H9 (cell line): ENCODE measurements at regions not wholly inside any gene's neighbourhood (a gene's known extent, or its start where the extent isn't known, plus 50 kb on each side); places are given as distances from the start of the nearest gene placed in this dataset.
A peak's percentile ranks its signal among the peaks of the same experiment; 100 is the strongest.

Source experiments
- DNase-seq: peaks from one replicate; pipeline ENCODE4 v3.0.0-alpha.2; 2017
- H2AFZ ChIP-seq: one replicate; pipeline ENCODE4 v1.6.1; 2013; ENCODE audit warnings: mild to moderate bottlenecking, low read length, control low read depth, moderate library complexity
- H2AK5ac ChIP-seq: 2 replicates; pipeline ENCODE4 v1.6.1; 2013; ENCODE audit warnings: low read length, control low read depth, mixed read lengths; ENCODE audit not compliant: insufficient read length
- H2BK120ac ChIP-seq: one replicate; pipeline ENCODE4 v1.6.1; 2013; ENCODE audit warnings: low read depth, mild to moderate bottlenecking, low read length, control low read depth, inconsistent platforms; ENCODE audit not compliant: poor library complexity, severe bottlenecking
- H2BK12ac ChIP-seq: 2 replicates; pipeline ENCODE4 v1.6.1; 2013; ENCODE audit warnings: low read length, control low read depth, mixed read lengths, low read depth; ENCODE audit not compliant: insufficient read length
- H2BK15ac ChIP-seq: 2 replicates; pipeline ENCODE4 v1.6.1; 2013; ENCODE audit warnings: low read depth, low read length, control low read depth
- H2BK20ac ChIP-seq: one replicate; pipeline ENCODE4 v1.6.1; 2013; ENCODE audit warnings: low read depth, mild to moderate bottlenecking, low read length, control low read depth, inconsistent platforms; ENCODE audit not compliant: poor library complexity, severe bottlenecking
- H2BK5ac ChIP-seq: 2 replicates; pipeline ENCODE4 v1.6.1; 2013; ENCODE audit warnings: low read length, control low read depth, mixed read lengths; ENCODE audit not compliant: insufficient read length
- H3K14ac ChIP-seq: 2 replicates; pipeline ENCODE4 v1.6.1; 2013; ENCODE audit warnings: low read length, control low read depth; ENCODE audit not compliant: insufficient read depth
- H3K18ac ChIP-seq: 2 replicates; pipeline ENCODE4 v1.6.1; 2013; ENCODE audit warnings: low read depth, mild to moderate bottlenecking, mixed read lengths, low read length, control low read depth; ENCODE audit not compliant: insufficient read length
- H3K23ac ChIP-seq: 2 replicates; pipeline ENCODE4 v1.6.1; 2013; ENCODE audit warnings: low read length, control low read depth, mixed read lengths, low read depth; ENCODE audit not compliant: insufficient read length
- H3K23me2 ChIP-seq: 2 replicates; pipeline ENCODE4 v1.6.1; 2013; ENCODE audit warnings: low read depth, mild to moderate bottlenecking, mixed read lengths, low read length, control low read depth; ENCODE audit not compliant: insufficient read length, poor library complexity, severe bottlenecking
- H3K27ac ChIP-seq: 2 replicates; pipeline ENCODE4 v1.5.1; 2013; ENCODE audit warnings: low read length, control low read depth, mixed read lengths, low read depth; ENCODE audit not compliant: insufficient read length
- H3K27me3 ChIP-seq: 2 replicates; pipeline ENCODE4 v1.6.1; 2013; ENCODE audit warnings: low read length, control low read depth, inconsistent platforms; ENCODE audit not compliant: insufficient read depth
- H3K4ac ChIP-seq: 2 replicates; pipeline ENCODE4 v1.6.1; 2013; ENCODE audit warnings: low read depth, mild to moderate bottlenecking, control low read depth, inconsistent platforms, low read length, moderate library complexity
- H3K4me1 ChIP-seq: 2 replicates; pipeline ENCODE4 v1.6.1; 2013; ENCODE audit warnings: low read length, control low read depth, inconsistent platforms; ENCODE audit not compliant: insufficient read depth
- H3K4me2 ChIP-seq: 2 replicates; pipeline ENCODE4 v1.6.1; 2013; ENCODE audit warnings: low read length, control low read depth, mixed read lengths; ENCODE audit not compliant: insufficient read length, insufficient read depth
- H3K56ac ChIP-seq: 2 replicates; pipeline ENCODE4 v1.6.1; 2013; ENCODE audit warnings: low read depth, mild to moderate bottlenecking, mixed read lengths, low read length, control low read depth; ENCODE audit not compliant: insufficient read length
- H3K79me1 ChIP-seq: 2 replicates; pipeline ENCODE4 v1.6.1; 2013; ENCODE audit warnings: low read depth, mild to moderate bottlenecking, moderate library complexity, low read length, control low read depth, inconsistent platforms; ENCODE audit not compliant: insufficient read depth, poor library complexity, severe bottlenecking
- H3K79me2 ChIP-seq: 2 replicates; pipeline ENCODE4 v1.6.1; 2013; ENCODE audit warnings: low read length, control low read depth, inconsistent platforms; ENCODE audit not compliant: insufficient read depth
- H3K9ac ChIP-seq: 2 replicates; pipeline ENCODE4 v1.6.1; 2013; ENCODE audit warnings: low read length, control low read depth, mixed read lengths; ENCODE audit not compliant: insufficient read length; ENCODE audit errors: extremely low read depth
- H3K9me3 ChIP-seq: one replicate; pipeline ENCODE4 v1.6.1; 2013; ENCODE audit warnings: low read depth, low read length, inconsistent platforms; ENCODE audit not compliant: control insufficient read depth
- H3T11ph ChIP-seq: one replicate; pipeline ENCODE4 v1.6.1; 2013; ENCODE audit warnings: mild to moderate bottlenecking, low read length, control low read depth, inconsistent platforms
- H4K20me1 ChIP-seq: one replicate; pipeline ENCODE4 v1.6.1; 2013; ENCODE audit not compliant: control insufficient read depth, insufficient read length, insufficient read depth
- H4K5ac ChIP-seq: 2 replicates; pipeline ENCODE4 v1.6.1; 2013; ENCODE audit warnings: low read depth, mild to moderate bottlenecking, mixed read lengths, low read length, control low read depth; ENCODE audit not compliant: insufficient read length
- H4K8ac ChIP-seq: replicated peaks from 2 replicates; pipeline ENCODE4 v1.6.1; 2013; ENCODE audit warnings: low read length, control low read depth, mixed read lengths, low read depth; ENCODE audit not compliant: insufficient read length
- H4K91ac ChIP-seq: 2 replicates; pipeline ENCODE4 v1.6.1; 2013; ENCODE audit warnings: low read depth, mild to moderate bottlenecking, moderate library complexity, mixed read lengths, low read length, control low read depth; ENCODE audit not compliant: insufficient read length
- H3K27ac Mint-ChIP-seq, 3 experiments: 2 replicates in 2 of 3; 3 replicates in 1 of 3; pipeline ENCODE4 v1.8.0; 2020 to 2021; ENCODE audit warnings: mixed read lengths in 3 of 3, mild to moderate bottlenecking in 1 of 3, moderate library complexity in 1 of 3
- H3K27me3 Mint-ChIP-seq: 2 replicates; pipeline ENCODE4 v1.8.0; 2021; ENCODE audit warnings: low read depth, mild to moderate bottlenecking, moderate library complexity, mixed read lengths
- H3K36me3 Mint-ChIP-seq, 3 experiments: 2 replicates in 2 of 3; 3 replicates in 1 of 3; pipeline ENCODE4 v1.8.0; 2020 to 2021; ENCODE audit warnings: low read depth in 3 of 3, mixed read lengths in 3 of 3; ENCODE audit not compliant: insufficient read depth in 1 of 3
- H3K4me1 Mint-ChIP-seq, 2 experiments: 2 replicates each; pipeline ENCODE4 v1.8.0; 2020; ENCODE audit warnings: mixed read lengths in 2 of 2
- H3K4me3 Mint-ChIP-seq, 2 experiments: 2 replicates in 1 of 2; 3 replicates in 1 of 2; pipeline ENCODE4 v1.8.0; 2020 to 2021; ENCODE audit warnings: mild to moderate bottlenecking in 2 of 2, mixed read lengths in 2 of 2, moderate library complexity in 1 of 2
- H3K9me3 Mint-ChIP-seq, 2 experiments: 2 replicates in 1 of 2; 3 replicates in 1 of 2; pipeline ENCODE4 v1.8.0; 2020; ENCODE audit warnings: mild to moderate bottlenecking in 2 of 2, mixed read lengths in 2 of 2, moderate library complexity in 1 of 2
- whole genome bisulfite sequencing: extraction: QIAGEN DNeasy Blood & Tissue Kit; methylation state at CpG from one replicate; pipeline ENCODE4 v1.1.7; 2013; ENCODE audit warnings: missing lambda C conversion rate, low lambda C conversion rate, mixed read lengths; ENCODE audit not compliant: insufficient read length; ENCODE audit errors: extremely low coverage; 5-methylcytosine and 5-hydroxymethylcytosine counted together
- TF ChIP-seq, protein P1 (sequence below): fragments of 200-600 bp; sonication (generic); conservative IDR thresholded peaks from 3 replicates; pipeline ENCODE4 v1.8.0; 2021; ENCODE audit warnings: antibody characterized with exemption, mild to moderate bottlenecking

GRCh38 chr10:84076540-84077195 is 62.6 kb upstream of the GHITM start:
- Histone ChIP-seq H2BK15ac (no peak overlapping the region), H3K18ac (no peak overlapping the region), H3K23me2 (no peaks in the 10 kb centered on the region), H3K27me3 (no peaks in the 10 kb centered on the region), H2BK120ac (no peak overlapping the region), H3K14ac (no peak overlapping the region), H4K20me1 (no peaks in the 10 kb centered on the region), H2AK5ac (no peak overlapping the region), H3K56ac (no peak overlapping the region), H4K5ac (no peak overlapping the region), H3K4ac (no peak overlapping the region), H2AFZ (no peak overlapping the region), H3K9ac (no peak overlapping the region), H3K4me1 (no peaks in the 10 kb centered on the region), H2BK20ac (no peak overlapping the region), H4K91ac (no peak overlapping the region), H2BK12ac (no peak overlapping the region), H3K79me2 (no peaks in the 10 kb centered on the region), H3K27ac (no peak overlapping the region), H3T11ph (no peak overlapping the region), H3K79me1 (no peaks in the 10 kb centered on the region), H4K8ac (no peak overlapping the region), H3K9me3 (no peaks in the 10 kb centered on the region), H3K23ac (no peak overlapping the region), H3K4me2 (no peak overlapping the region), H2BK5ac (no peak overlapping the region)
- TF ChIP-seq, protein P1, sequence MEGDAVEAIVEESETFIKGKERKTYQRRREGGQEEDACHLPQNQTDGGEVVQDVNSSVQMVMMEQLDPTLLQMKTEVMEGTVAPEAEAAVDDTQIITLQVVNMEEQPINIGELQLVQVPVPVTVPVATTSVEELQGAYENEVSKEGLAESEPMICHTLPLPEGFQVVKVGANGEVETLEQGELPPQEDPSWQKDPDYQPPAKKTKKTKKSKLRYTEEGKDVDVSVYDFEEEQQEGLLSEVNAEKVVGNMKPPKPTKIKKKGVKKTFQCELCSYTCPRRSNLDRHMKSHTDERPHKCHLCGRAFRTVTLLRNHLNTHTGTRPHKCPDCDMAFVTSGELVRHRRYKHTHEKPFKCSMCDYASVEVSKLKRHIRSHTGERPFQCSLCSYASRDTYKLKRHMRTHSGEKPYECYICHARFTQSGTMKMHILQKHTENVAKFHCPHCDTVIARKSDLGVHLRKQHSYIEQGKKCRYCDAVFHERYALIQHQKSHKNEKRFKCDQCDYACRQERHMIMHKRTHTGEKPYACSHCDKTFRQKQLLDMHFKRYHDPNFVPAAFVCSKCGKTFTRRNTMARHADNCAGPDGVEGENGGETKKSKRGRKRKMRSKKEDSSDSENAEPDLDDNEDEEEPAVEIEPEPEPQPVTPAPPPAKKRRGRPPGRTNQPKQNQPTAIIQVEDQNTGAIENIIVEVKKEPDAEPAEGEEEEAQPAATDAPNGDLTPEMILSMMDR, result peak; percentile 67
- H3K36me3 Mint-ChIP-seq, result no peaks in the 10 kb centered on the region
- H3K27ac Mint-ChIP-seq, result no peak overlapping the region
- H3K9me3 Mint-ChIP-seq, result no peaks in the 10 kb centered on the region; a peak in 1 of 5 replicates
- peaks cover 7 to 11% of the 10 kb centered on the region in 2 experiments for H3K4me1 Mint-ChIP-seq
- H3K4me3 Mint-ChIP-seq, result no peak overlapping the region
- WGBS, result no CpG with 5 or more reads among the region's 4 CpGs
- H3K27me3 Mint-ChIP-seq, result no peaks in the 10 kb centered on the region
- DNase-seq, result peak; percentile 62
